GM23338 (cell line): ENCODE measurements at regions not wholly inside any gene's neighbourhood (a gene's known extent, or its start where the extent isn't known, plus 50 kb on each side); places are given as distances from the start of the nearest gene placed in this dataset.

Source experiments
- ATAC-seq: fragments of 200-7000 bp; cut with Tn5 transposase; 3 replicates; pipeline ENCODE4 v1.9.1; 2020
- DNase-seq: peaks from one replicate; pipeline ENCODE4 v3.0.0-alpha.2; 2015; ENCODE audit warnings: low spot score
- H2AFZ ChIP-seq: fragments of 200-600 bp; sonication (generic); 2 replicates; pipeline ENCODE4 v1.8.0; 2016; ENCODE audit warnings: antibody characterized with exemption, mild to moderate bottlenecking, moderate library complexity
- H3F3A ChIP-seq: fragments of 200-600 bp; sonication (generic); replicated peaks from 2 replicates; pipeline ENCODE4 v1.8.0; 2017; ENCODE audit warnings: antibody characterized with exemption, mixed run types, low read depth
- H3K27ac ChIP-seq: fragments of 200-600 bp; sonication (generic); 2 replicates; pipeline ENCODE4 v1.6.1; 2016; ENCODE audit warnings: low read depth
- H3K27me3 ChIP-seq: fragments of 200-600 bp; sonication (generic); 2 replicates; pipeline ENCODE4 v1.8.0; 2016; ENCODE audit warnings: mild to moderate bottlenecking, mixed run types, moderate library complexity; ENCODE audit not compliant: insufficient read depth
- H3K36me3 ChIP-seq: fragments of 200-600 bp; sonication (generic); 2 replicates; pipeline ENCODE4 v1.8.0; 2016; ENCODE audit warnings: mild to moderate bottlenecking; ENCODE audit not compliant: insufficient read depth
- H3K4me1 ChIP-seq: fragments of 200-600 bp; sonication (generic); 2 replicates; pipeline ENCODE4 v1.8.0; 2016; ENCODE audit warnings: mild to moderate bottlenecking, moderate library complexity; ENCODE audit not compliant: insufficient read depth
- H3K4me2 ChIP-seq: fragments of 200-600 bp; sonication (generic); 2 replicates; pipeline ENCODE4 v1.7.1; 2017; ENCODE audit warnings: mixed run types
- H3K4me3 ChIP-seq: fragments of 200-600 bp; sonication (generic); 2 replicates; pipeline ENCODE4 v1.6.1; 2016; ENCODE audit warnings: mixed run types
- H3K79me2 ChIP-seq: fragments of 200-600 bp; sonication (generic); replicated peaks from 2 replicates; pipeline ENCODE4 v1.8.0; 2017; ENCODE audit warnings: mild to moderate bottlenecking; ENCODE audit not compliant: insufficient read depth
- H3K9me2 ChIP-seq: fragments of 200-600 bp; sonication (generic); 2 replicates; pipeline ENCODE4 v1.8.0; 2017; ENCODE audit not compliant: insufficient read depth
- H4K20me1 ChIP-seq: fragments of 200-600 bp; sonication (generic); replicated peaks from 2 replicates; pipeline ENCODE4 v1.8.0; 2017; ENCODE audit warnings: mild to moderate bottlenecking; ENCODE audit not compliant: insufficient read depth
- H3K27ac Mint-ChIP-seq: 2 replicates; pipeline ENCODE4 v1.8.0; 2020; ENCODE audit warnings: inconsistent platforms, mild to moderate bottlenecking, moderate library complexity, mixed read lengths
- H3K27me3 Mint-ChIP-seq: 3 replicates; pipeline ENCODE4 v1.8.0; 2022; ENCODE audit warnings: low read depth, mild to moderate bottlenecking, moderate library complexity, mixed read lengths, inconsistent platforms; ENCODE audit not compliant: insufficient read depth, poor library complexity
- H3K36me3 Mint-ChIP-seq: 3 replicates; pipeline ENCODE4 v1.8.0; 2021; ENCODE audit warnings: low read depth, mild to moderate bottlenecking, inconsistent platforms, moderate library complexity, mixed read lengths
- H3K4me1 Mint-ChIP-seq: 3 replicates; pipeline ENCODE4 v1.8.0; 2020; ENCODE audit warnings: mild to moderate bottlenecking, inconsistent platforms, mixed read lengths
- H3K4me3 Mint-ChIP-seq: 3 replicates; pipeline ENCODE4 v1.8.0; 2021; ENCODE audit warnings: moderate library complexity, mild to moderate bottlenecking, inconsistent platforms, mixed read lengths
- H3K9me3 Mint-ChIP-seq: 3 replicates; pipeline ENCODE4 v1.8.0; 2020; ENCODE audit warnings: moderate library complexity, mild to moderate bottlenecking, inconsistent platforms, mixed read lengths
- CREB1 ChIP-seq: fragments of 250-450 bp; sonication (Bioruptor Pico); IDR thresholded peaks from 2 replicates; pipeline ENCODE4 v1.5.0; 2020; ENCODE audit warnings: low read depth, mild to moderate bottlenecking, moderate library complexity
- CTCF ChIP-seq, 2 experiments: fragments of 200-600 bp in 1 of 2; sonication (generic) in 1 of 2; conservative IDR thresholded peaks; 2 replicates each; pipeline versions ENCODE4 v1.5.1 to v1.6.1; 2016 to 2017; ENCODE audit warnings: antibody characterized with exemption in 2 of 2, low read depth in 2 of 2, mild to moderate bottlenecking in 2 of 2, moderate library complexity in 1 of 2
- EZH2 ChIP-seq: fragments of 200-600 bp; sonication (generic); IDR thresholded peaks from one replicate; pipeline ENCODE4 v1.8.0; 2017; ENCODE audit warnings: antibody characterized with exemption, mild to moderate bottlenecking, low read depth; ENCODE audit not compliant: unreplicated experiment
- EZH2phosphoT487 ChIP-seq: fragments of 200-600 bp; sonication (generic); IDR thresholded peaks from one replicate; pipeline ENCODE4 v1.8.1; 2018; ENCODE audit warnings: antibody characterized with exemption; ENCODE audit not compliant: unreplicated experiment
- JUNB ChIP-seq: IDR thresholded peaks from one replicate; pipeline ENCODE4 v1.6.1; 2016; ENCODE audit warnings: antibody characterized with exemption; ENCODE audit not compliant: unreplicated experiment
- NANOG ChIP-seq: IDR thresholded peaks from 2 replicates; pipeline ENCODE4 v1.6.1; 2016; ENCODE audit warnings: antibody characterized with exemption, borderline replicate concordance
- POLR2AphosphoS5 ChIP-seq: IDR thresholded peaks from 2 replicates; pipeline ENCODE4 v1.6.1; 2016; ENCODE audit warnings: antibody characterized with exemption, low read depth
- REST ChIP-seq: IDR thresholded peaks from one replicate; pipeline ENCODE4 v1.6.1; 2018; ENCODE audit warnings: antibody characterized with exemption; ENCODE audit not compliant: unreplicated experiment
- STAT1 ChIP-seq: IDR thresholded peaks from one replicate; pipeline ENCODE4 v1.6.1; 2016; ENCODE audit warnings: antibody characterized with exemption; ENCODE audit not compliant: unreplicated experiment
- ZNF114 ChIP-seq: fragments of 250-450 bp; sonication (Bioruptor Pico); IDR thresholded peaks from 2 replicates; pipeline ENCODE4 v1.5.0; 2020; ENCODE audit warnings: mild to moderate bottlenecking, moderate library complexity
- ZNF331 ChIP-seq: fragments of 250-450 bp; sonication (Bioruptor Pico); IDR thresholded peaks from 2 replicates; pipeline ENCODE4 v1.5.0; 2020; ENCODE audit warnings: low read depth, mild to moderate bottlenecking, moderate library complexity
- TF ChIP-seq, protein P1 (sequence below): fragments of 250-450 bp; sonication (Bioruptor Pico); IDR thresholded peaks from 2 replicates; pipeline ENCODE4 v1.5.0; 2020; ENCODE audit warnings: mild to moderate bottlenecking, moderate library complexity
- TF ChIP-seq, protein P2 (sequence below): IDR thresholded peaks from 2 replicates; pipeline ENCODE4 v1.6.1; 2016; ENCODE audit warnings: antibody characterized with exemption

DNA sequence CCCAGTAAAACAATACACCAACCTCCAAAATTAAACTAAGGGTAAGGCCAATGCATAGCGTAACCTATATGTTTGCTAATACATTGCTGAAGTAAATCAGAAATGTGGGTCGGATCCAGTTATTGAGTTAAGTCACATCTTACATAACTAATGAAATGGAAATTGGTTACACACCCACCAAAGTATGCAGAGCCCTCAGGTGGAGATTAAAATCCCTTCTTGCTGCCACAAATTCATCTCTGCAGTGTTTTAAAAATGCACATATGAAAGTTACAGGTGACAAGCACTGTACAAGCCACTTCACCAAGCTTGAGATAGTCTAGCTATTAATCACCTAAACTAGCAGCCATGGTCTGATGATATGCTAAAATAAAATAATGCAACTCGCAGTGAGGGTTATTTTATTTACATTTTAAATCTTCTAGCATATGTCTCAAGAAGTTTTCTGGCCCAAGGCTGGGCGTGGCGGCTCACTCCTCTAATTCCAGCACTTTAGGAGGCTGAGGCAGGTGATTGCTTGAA, 130.6 kb downstream of the AQP9 start:
- no peak overlapping the region for H3K4me3 ChIP-seq
- no peaks in the 10 kb centered on the region for H3F3A ChIP-seq
- H3K4me1 ChIP-seq = no peaks in the 10 kb centered on the region
- no peak for ATAC-seq
- no peak for DNase-seq
- H3K4me2 ChIP-seq = no peak overlapping the region
- Mint-ChIP-seq H3K4me1 (peaks cover 4% of the 10 kb centered on the region), H3K36me3 (peaks cover 4% of the 10 kb centered on the region; the same call in 1 of the 3 replicates), H3K27me3 (no peaks in the 10 kb centered on the region), H3K9me3 (peaks cover 6% of the 10 kb centered on the region; the same call in 1 of the 3 replicates), H3K27ac (no peak overlapping the region), H3K4me3 (no peak overlapping the region)
- no peak overlapping the region for H3K27ac ChIP-seq
- H3K27me3 ChIP-seq = no peaks in the 10 kb centered on the region
- H3K36me3 ChIP-seq = no peaks in the 10 kb centered on the region
- H3K79me2 ChIP-seq = no peaks in the 10 kb centered on the region
- H2AFZ ChIP-seq = no peak overlapping the region
- no peak for TF ChIP-seq ZNF331 (CRISPR knock-in tag)
- TF ChIP-seq CTCF (conservative IDR thresholded peaks at IDR 0.05; ENCODE audit: low read depth in 2 of 2) = no peak
- no peak for TF ChIP-seq ZNF114 (CRISPR knock-in tag)
- TF ChIP-seq CREB1 (CRISPR knock-in tag) = no peak
- no peak for TF ChIP-seq NANOG
- TF ChIP-seq REST = no peak
- no peak for TF ChIP-seq JUNB
- TF ChIP-seq, protein P1, sequence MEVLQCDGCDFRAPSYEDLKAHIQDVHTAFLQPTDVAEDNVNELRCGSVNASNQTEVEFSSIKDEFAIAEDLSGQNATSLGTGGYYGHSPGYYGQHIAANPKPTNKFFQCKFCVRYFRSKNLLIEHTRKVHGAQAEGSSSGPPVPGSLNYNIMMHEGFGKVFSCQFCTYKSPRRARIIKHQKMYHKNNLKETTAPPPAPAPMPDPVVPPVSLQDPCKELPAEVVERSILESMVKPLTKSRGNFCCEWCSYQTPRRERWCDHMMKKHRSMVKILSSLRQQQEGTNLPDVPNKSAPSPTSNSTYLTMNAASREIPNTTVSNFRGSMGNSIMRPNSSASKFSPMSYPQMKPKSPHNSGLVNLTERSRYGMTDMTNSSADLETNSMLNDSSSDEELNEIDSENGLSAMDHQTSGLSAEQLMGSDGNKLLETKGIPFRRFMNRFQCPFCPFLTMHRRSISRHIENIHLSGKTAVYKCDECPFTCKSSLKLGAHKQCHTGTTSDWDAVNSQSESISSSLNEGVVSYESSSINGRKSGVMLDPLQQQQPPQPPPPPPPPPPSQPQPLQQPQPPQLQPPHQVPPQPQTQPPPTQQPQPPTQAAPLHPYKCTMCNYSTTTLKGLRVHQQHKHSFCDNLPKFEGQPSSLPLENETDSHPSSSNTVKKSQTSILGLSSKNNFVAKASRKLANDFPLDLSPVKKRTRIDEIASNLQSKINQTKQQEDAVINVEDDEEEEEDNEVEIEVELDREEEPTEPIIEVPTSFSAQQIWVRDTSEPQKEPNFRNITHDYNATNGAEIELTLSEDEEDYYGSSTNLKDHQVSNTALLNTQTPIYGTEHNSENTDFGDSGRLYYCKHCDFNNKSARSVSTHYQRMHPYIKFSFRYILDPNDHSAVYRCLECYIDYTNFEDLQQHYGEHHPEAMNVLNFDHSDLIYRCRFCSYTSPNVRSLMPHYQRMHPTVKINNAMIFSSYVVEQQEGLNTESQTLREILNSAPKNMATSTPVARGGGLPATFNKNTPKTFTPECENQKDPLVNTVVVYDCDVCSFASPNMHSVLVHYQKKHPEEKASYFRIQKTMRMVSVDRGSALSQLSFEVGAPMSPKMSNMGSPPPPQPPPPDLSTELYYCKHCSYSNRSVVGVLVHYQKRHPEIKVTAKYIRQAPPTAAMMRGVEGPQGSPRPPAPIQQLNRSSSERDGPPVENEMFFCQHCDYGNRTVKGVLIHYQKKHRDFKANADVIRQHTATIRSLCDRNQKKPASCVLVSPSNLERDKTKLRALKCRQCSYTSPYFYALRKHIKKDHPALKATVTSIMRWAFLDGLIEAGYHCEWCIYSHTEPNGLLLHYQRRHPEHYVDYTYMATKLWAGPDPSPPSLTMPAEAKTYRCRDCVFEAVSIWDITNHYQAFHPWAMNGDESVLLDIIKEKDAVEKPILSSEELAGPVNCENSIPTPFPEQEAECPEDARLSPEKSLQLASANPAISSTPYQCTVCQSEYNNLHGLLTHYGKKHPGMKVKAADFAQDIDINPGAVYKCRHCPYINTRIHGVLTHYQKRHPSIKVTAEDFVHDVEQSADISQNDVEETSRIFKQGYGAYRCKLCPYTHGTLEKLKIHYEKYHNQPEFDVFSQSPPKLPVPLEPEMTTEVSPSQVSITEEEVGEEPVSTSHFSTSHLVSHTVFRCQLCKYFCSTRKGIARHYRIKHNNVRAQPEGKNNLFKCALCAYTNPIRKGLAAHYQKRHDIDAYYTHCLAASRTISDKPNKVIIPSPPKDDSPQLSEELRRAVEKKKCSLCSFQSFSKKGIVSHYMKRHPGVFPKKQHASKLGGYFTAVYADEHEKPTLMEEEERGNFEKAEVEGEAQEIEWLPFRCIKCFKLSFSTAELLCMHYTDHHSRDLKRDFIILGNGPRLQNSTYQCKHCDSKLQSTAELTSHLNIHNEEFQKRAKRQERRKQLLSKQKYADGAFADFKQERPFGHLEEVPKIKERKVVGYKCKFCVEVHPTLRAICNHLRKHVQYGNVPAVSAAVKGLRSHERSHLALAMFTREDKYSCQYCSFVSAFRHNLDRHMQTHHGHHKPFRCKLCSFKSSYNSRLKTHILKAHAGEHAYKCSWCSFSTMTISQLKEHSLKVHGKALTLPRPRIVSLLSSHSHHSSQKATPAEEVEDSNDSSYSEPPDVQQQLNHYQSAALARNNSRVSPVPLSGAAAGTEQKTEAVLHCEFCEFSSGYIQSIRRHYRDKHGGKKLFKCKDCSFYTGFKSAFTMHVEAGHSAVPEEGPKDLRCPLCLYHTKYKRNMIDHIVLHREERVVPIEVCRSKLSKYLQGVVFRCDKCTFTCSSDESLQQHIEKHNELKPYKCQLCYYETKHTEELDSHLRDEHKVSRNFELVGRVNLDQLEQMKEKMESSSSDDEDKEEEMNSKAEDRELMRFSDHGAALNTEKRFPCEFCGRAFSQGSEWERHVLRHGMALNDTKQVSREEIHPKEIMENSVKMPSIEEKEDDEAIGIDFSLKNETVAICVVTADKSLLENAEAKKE (CRISPR knock-in tag) = no peak
- no peak for TF ChIP-seq POLR2AphosphoS5
- TF ChIP-seq STAT1 = no peak
- TF ChIP-seq, protein P2, sequence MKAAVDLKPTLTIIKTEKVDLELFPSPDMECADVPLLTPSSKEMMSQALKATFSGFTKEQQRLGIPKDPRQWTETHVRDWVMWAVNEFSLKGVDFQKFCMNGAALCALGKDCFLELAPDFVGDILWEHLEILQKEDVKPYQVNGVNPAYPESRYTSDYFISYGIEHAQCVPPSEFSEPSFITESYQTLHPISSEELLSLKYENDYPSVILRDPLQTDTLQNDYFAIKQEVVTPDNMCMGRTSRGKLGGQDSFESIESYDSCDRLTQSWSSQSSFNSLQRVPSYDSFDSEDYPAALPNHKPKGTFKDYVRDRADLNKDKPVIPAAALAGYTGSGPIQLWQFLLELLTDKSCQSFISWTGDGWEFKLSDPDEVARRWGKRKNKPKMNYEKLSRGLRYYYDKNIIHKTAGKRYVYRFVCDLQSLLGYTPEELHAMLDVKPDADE = no peak
- no peak for TF ChIP-seq EZH2phosphoT487
- no peak for TF ChIP-seq EZH2
- H4K20me1 ChIP-seq = no peaks in the 10 kb centered on the region
- H3K9me2 ChIP-seq = peaks cover 5% of the 10 kb centered on the region; the same call in 1 of the 2 replicates
